ENCODE measurements at regions not wholly inside any gene's neighbourhood (a gene's known extent, or its start where the extent isn't known, plus 50 kb on each side); places are given as distances from the start of the nearest gene placed in this dataset.

DNA sequence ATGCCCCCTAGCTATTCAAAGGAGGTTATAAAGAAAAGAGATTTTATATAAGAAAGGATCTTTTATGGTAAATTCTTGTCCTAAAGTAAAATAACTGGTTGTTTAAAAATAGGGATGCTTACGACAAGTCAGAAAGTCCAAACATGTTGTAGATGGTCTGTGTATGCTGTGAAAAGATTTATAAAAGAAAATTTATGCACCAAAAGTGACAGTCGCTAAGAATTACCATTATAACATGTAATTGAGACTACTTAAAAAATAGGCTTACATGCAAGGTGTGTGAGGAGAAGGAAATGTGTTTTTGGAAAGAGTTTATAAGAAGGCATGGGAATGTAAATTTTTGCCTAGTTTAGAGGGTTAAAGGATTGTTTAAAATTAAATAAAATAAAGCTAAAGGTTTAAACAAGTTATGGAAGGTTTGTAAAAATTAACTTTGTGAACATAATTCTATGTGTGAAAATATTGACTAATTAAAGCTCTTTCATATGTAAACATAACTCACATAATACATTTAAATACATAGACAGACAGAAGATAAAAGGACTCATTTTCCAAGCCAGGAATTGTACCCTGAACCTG is 118.5 kb downstream of the LYZL1 start:
- no peak for ATAC-seq
- intact Hi-C loops (cut with DNase I), result no loop called here
- WGBS, 2 donors, result 97% methylated on average over 2 of the region's 2 CpGs
- FAIRE-seq, result no peak
- no peak for DNase-seq
- TF ChIP-seq CTCF (IDR thresholded peaks at IDR 0.05), result no peak
- H3K4me3 ChIP-seq, result no peak overlapping the region
- H3K27ac ChIP-seq, result no peak overlapping the region
- H3K4me1 ChIP-seq, result peaks cover 5 to 16% (median 7%) of the 10 kb centered on the region in 3 donors
- no peaks in the 10 kb centered on the region for H3K9me3 ChIP-seq
- no peaks in the 10 kb centered on the region for H3K36me3 ChIP-seq
- no peaks in the 10 kb centered on the region for H3K27me3 ChIP-seq

Measured in pancreas (tissue), 10 donors.